ENCODE measurements at regions not wholly inside any gene's neighbourhood (a gene's known extent, or its start where the extent isn't known, plus 50 kb on each side); places are given as distances from the start of the nearest gene placed in this dataset.

DNA sequence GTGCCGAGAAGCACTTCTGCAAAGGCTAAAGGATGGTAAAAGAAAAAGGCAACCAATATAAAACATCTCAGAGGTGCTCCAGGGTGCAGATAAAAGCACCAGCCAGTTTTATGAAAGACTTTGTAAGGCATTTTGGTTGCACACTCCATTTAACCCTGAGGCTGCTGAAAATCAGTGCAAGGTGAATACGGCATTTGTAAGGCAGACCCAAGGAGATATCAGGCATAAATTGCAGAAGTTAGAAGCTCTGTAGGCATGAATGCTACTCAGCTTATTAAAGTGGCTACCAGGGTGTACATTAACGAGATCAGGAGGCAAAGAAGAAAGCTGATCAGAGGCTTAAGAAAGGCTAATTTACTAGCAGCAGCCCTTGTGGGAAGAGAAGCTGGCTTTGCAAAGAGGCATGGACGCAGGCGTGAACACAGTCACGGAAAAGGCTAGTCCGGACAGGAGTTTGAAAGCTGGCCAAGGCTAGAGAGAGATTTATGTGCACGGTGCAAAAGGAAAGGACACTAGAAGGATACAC, 99.6 kb downstream of the ZNF429 start (continued):
- no peak for TF ChIP-seq ZNF274 (IDR thresholded peaks at IDR 0.05; ENCODE audit: borderline replicate concordance, extremely low read depth, low read length)
- TF ChIP-seq, protein P1, sequence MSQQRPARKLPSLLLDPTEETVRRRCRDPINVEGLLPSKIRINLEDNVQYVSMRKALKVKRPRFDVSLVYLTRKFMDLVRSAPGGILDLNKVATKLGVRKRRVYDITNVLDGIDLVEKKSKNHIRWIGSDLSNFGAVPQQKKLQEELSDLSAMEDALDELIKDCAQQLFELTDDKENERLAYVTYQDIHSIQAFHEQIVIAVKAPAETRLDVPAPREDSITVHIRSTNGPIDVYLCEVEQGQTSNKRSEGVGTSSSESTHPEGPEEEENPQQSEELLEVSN (IDR thresholded peaks at IDR 0.05) = no peak
